ENCODE measurements at regions not wholly inside any gene's neighbourhood (a gene's known extent, or its start where the extent isn't known, plus 50 kb on each side); places are given as distances from the start of the nearest gene placed in this dataset.

DNA sequence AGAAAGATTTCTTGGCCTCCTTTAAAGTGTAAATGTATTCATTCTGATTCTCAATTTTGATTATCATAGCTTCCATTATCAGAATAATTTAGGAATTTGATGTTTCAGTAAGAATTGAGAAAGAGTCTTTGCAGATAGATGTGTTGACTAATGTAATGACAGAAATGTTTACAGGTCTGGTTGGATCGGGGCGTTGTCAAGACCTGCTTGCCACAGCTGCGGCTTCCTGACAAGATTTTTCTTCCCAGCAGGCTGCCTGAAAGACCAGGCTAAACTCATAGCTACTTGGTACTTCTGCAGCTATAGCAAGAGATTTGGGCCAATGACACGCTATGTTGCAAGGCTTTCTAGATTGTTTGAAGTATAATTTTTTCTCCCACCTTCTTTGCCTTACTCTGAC is 91.5 kb upstream of the ANKRD50 start:
- TF ChIP-seq, protein P1, sequence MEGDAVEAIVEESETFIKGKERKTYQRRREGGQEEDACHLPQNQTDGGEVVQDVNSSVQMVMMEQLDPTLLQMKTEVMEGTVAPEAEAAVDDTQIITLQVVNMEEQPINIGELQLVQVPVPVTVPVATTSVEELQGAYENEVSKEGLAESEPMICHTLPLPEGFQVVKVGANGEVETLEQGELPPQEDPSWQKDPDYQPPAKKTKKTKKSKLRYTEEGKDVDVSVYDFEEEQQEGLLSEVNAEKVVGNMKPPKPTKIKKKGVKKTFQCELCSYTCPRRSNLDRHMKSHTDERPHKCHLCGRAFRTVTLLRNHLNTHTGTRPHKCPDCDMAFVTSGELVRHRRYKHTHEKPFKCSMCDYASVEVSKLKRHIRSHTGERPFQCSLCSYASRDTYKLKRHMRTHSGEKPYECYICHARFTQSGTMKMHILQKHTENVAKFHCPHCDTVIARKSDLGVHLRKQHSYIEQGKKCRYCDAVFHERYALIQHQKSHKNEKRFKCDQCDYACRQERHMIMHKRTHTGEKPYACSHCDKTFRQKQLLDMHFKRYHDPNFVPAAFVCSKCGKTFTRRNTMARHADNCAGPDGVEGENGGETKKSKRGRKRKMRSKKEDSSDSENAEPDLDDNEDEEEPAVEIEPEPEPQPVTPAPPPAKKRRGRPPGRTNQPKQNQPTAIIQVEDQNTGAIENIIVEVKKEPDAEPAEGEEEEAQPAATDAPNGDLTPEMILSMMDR (IDR thresholded peaks at IDR 0.05; ENCODE audit: insufficient read depth, low read length): no peak
- DNase-seq (ENCODE audit: low read depth): no peak
- H3K4me3 ChIP-seq (ENCODE audit: low read depth, low read length): no peak overlapping the region

- peak; percentile 48 for DNase-seq (ENCODE audit: low read depth)
- TF ChIP-seq, protein P1 (IDR thresholded peaks at IDR 0.05; ENCODE audit: insufficient read depth, low read length): no peak
- no peak overlapping the region for H3K4me3 ChIP-seq (ENCODE audit: low read depth, low read length)
These were observed 91.1 kb upstream of the ANKRD50 start for GRCh38 chr4:124803641-124804040.

DNA sequence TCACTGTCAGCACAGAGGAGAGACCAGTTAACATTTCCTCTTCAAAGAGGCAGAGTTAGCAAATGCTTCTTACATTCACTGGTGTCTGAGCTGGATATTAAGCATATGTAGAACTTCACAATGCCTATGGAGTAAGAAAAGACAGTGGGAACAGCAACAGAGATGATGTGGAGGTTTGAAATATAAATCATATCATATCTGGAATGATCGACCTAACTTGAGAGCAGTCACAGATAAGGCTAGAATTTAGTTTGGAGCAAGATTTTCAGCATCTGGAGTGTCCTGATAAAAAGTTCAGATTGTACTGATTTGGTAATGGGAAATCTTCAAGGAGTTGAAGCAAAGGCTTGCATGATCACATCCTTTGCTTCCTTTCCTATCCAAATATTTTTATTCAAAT is 90.5 kb upstream of the ANKRD50 start:
- TF ChIP-seq, protein P1 (IDR thresholded peaks at IDR 0.05; ENCODE audit: insufficient read depth, low read length): no peak
- H3K4me3 ChIP-seq (ENCODE audit: low read depth, low read length): no peak overlapping the region
- DNase-seq (ENCODE audit: low read depth): peak; percentile 52

DNA sequence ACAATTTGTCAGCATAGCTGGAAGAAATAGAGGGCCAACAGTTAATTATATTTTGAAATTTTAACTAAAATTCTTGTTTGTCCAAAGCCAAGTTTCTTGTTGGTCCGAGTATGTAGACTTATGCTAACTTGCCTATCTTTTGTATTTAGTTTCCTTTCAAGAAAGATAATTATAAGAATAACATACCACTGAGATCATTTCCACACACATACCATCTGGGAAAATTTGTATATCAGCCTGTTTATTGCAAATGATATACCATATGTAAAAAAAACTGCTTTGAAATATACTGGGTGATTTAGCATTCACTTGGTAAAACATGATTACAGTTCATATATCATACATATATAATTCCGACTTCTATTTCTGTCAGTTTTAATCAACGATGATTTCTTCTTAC is 84.7 kb upstream of the ANKRD50 start:
- H3K4me3 ChIP-seq (ENCODE audit: low read depth, low read length): no peak overlapping the region
- TF ChIP-seq, protein P1 (IDR thresholded peaks at IDR 0.05; ENCODE audit: insufficient read depth, low read length): no peak
- no peak for DNase-seq (ENCODE audit: low read depth)

GRCh38 chr4:124790471-124790870 is 77.9 kb upstream of the ANKRD50 start:
- TF ChIP-seq, protein P1 (IDR thresholded peaks at IDR 0.05; ENCODE audit: insufficient read depth, low read length): no peak
- no peak overlapping the region for H3K4me3 ChIP-seq (ENCODE audit: low read depth, low read length)
- DNase-seq (ENCODE audit: low read depth): peak; percentile 47

- DNase-seq (ENCODE audit: low read depth): no peak
- TF ChIP-seq, protein P1 (IDR thresholded peaks at IDR 0.05; ENCODE audit: insufficient read depth, low read length): no peak
- H3K4me3 ChIP-seq (ENCODE audit: low read depth, low read length): no peak overlapping the region
These were observed 74.1 kb upstream of the ANKRD50 start for GRCh38 chr4:124786634-124787033.

DNA sequence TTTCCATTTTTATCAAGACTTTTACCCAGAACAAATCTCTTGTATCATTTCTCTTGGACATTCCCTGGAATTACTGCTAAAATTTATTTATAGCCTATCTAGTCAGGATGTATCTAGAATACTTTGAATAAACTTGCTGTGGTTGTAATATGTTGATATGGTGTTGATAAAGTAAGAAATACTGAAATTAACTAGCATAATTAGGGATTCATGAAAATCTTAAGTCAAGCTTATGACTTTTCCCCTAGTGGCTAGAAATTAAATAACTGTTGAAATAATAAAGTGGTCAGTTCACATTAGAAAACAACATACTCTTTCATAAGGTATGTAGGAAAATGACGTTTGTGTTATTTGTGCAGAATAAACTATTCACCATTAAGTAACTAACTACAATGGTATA is 73.1 kb upstream of the ANKRD50 start:
- no peak overlapping the region for H3K4me3 ChIP-seq (ENCODE audit: low read depth, low read length)
- no peak for DNase-seq (ENCODE audit: low read depth)
- TF ChIP-seq, protein P1 (IDR thresholded peaks at IDR 0.05; ENCODE audit: insufficient read depth, low read length): no peak
